HG03565 (cell line): ENCODE measurements at regions not wholly inside any gene's neighbourhood (a gene's known extent, or its start where the extent isn't known, plus 50 kb on each side); places are given as distances from the start of the nearest gene placed in this dataset.
"Not testable (repeated sequence)": the region's sequence is repeated elsewhere in the genome, so short reads cannot be mapped to it uniquely, and the experiment has no call there.

Experiments
- ATAC-seq: cut with Tn5 transposase; IDR thresholded peaks from one replicate; pipeline ENCODE4 v1.9.1; 2021; ENCODE audit warnings: mild to moderate bottlenecking, moderate library complexity; ENCODE audit not compliant: unreplicated experiment

- no peak for ATAC-seq
Measured at GRCh38 chr20:1811621-1812498, 83.3 kb upstream of the SIRPA start.

DNA sequence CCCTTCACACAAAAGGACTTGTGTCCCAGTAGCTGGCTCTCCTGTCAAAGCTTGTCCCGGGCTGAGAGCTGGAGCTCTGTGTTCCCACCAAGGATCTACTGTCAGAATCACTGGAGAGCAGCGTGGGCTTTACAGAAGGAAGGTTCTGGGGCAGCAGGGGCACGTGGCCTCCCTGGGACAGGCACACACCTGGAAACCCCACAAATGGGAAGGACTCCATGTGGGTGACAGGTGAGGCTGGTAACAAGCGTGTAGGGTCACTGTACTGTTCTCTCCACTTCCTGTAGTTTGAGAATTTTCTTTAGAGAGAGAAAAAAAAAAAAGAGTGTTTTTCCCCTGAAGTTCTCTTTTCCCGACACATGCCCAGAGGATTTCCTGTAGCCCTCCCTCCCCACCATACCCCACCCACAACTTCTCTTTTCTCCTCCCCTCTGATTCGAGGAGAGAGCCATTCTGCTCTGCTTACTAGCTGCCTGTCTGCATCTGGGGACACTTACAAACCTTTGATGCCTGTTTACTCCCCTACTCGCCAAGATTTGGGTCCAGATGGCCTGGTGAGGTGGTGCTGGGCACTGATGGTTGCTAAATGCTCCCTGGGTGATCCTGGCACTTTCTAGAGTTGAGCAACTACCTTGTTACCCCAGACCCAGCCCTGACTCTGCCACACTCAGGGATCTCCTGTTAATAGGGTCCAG, 84.1 kb upstream of the SIRPA start:
- ATAC-seq = no peak

GRCh38 chr20:1810572-1810925, 84.7 kb upstream of the SIRPA start:
- ATAC-seq = no peak

GRCh38 chr20:1809611-1810510, 85.3 kb upstream of the SIRPA start:
- ATAC-seq = no peak

- ATAC-seq = no peak
Measured at GRCh38 chr20:1809131-1809572, 86.1 kb upstream of the SIRPA start.

GRCh38 chr20:1808101-1808500, 87.1 kb upstream of the SIRPA start:
- no peak for ATAC-seq

DNA sequence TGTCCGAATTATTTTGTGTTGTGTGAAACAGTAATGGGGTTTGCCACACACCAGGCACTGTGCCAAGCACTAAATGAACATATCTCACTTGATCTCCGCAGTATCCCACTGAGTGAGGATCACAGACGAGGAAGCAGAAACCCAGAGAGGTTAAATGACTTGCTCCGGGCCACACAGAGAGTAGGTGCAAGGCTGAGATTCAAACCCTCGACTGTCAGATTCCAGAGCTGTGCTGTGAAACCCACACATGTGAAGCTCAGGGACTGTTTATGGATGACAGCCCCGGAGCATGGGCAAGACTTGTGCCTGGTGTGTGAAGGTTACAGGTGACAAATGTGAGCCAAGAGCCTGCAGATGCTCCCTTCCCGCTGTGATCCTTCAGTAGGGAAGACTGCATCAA, 87.8 kb upstream of the SIRPA start:
- ATAC-seq = no peak

GRCh38 chr20:1806456-1806855, 88.8 kb upstream of the SIRPA start:
- no peak for ATAC-seq

- no peak for ATAC-seq
Measured at GRCh38 chr20:1805816-1806215, 89.4 kb upstream of the SIRPA start.

- ATAC-seq = no peak
Measured at GRCh38 chr20:1805161-1805581, 90.0 kb upstream of the SIRPA start.

- ATAC-seq = no peak
Measured at GRCh38 chr20:1804554-1804956, 90.7 kb upstream of the SIRPA start.

DNA sequence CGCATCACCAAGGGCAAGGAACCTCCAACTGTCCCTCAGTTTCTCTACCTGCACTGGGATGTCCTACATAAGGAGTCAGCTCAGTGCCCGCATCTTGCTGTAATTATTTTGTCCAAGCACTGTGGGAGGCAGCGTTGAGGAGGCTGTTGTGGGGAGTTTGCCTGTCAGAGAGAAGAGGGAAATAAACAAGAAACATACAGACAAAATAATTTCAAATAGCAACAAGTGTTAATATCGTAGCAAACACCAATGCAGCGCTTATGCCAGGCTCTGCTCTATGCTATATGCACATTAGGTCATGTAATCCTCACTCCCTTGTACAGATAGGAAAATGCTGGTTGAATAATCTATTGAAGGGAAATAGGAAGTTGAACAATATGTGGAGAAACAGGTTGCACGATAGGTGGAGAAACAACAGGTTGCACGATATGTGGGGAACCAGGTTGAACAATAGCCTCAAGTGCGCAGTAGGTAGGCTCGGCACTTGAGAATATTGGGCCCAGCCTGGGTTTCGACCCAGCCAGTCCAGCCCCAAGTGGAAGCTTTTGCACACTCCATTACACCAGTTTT, 91.2 kb upstream of the SIRPA start:
- no peak for ATAC-seq

GRCh38 chr20:1803061-1803931, 91.9 kb upstream of the SIRPA start:
- ATAC-seq = no peak

DNA sequence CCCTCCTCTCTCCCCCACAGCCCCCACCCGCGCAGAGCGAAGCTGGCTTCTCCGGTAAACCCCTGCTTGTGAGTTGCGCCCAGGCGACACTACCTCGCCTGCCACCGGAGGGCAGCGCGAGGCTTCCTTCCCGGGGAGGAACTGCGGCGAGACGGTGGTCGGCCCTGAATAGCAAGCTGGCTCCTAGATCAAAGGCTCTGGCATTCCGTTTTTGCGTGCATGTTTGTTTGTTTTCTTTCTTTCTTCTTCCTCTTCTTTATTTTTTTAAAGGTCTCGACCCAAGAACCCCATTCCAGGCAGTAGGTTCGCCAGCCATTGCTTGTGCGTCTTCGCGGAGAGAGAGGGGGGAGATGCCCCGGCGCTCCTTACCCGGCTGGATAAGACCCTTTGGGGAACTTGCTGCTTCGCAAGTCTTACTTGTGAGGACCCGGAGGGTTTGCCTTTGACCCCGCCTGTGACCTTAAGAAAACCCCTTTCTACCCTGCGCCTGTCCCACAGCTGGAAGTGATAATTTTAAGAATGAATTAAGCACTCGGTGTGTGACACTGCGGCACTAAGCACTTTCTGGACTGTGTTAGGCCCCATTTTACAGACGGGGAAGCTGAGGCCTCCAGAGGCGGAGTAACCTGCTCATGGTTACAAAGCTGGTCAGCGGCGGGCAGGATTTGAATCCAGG, 92.7 kb upstream of the SIRPA start:
- no peak for ATAC-seq

GRCh38 chr20:1801929-1802306, 93.3 kb upstream of the SIRPA start:
- ATAC-seq = no peak

- no peak for ATAC-seq
Measured at GRCh38 chr20:1801225-1801928, 93.8 kb upstream of the SIRPA start.

GRCh38 chr20:1800777-1801176, 94.4 kb upstream of the SIRPA start:
- ATAC-seq = no peak

GRCh38 chr20:1800180-1800579, 95.0 kb upstream of the SIRPA start:
- ATAC-seq = no peak

DNA sequence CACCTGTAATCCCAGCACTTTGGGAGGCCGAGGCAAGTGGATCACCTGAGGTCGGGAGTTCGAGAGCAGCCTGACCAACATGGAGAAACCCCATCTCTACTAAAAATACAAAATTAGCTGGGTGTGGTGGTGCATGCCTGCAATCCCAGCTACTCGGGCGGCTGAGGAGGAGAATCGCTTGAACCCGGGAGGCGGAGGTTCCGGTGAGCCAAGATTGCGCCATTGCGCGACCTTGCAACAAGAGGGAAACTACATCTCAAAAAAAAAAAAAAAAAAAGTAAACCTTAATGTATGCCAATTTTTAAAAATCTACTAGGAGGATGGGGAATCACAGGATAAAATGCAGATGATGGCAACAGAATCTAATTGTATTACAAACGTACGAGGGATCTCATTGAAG, 95.5 kb upstream of the SIRPA start:
- not testable (repeated sequence) for ATAC-seq
